GM19035 (cell line): ENCODE measurements at regions not wholly inside any gene's neighbourhood (a gene's known extent, or its start where the extent isn't known, plus 50 kb on each side); places are given as distances from the start of the nearest gene placed in this dataset.
"Not testable (repeated sequence)": the region's sequence is repeated elsewhere in the genome, so short reads cannot be mapped to it uniquely, and the experiment has no call there.

Source experiments
- ATAC-seq: cut with Tn5 transposase; IDR thresholded peaks from one replicate; pipeline ENCODE4 v1.9.1; 2021; ENCODE audit not compliant: unreplicated experiment

- ATAC-seq: not testable (repeated sequence)
These were observed 60.0 kb upstream of the GPC3 start for GRCh38 chrX:134045372-134045771.

GRCh38 chrX:134067107-134067506, 81.7 kb upstream of the GPC3 start:
- not testable (repeated sequence) for ATAC-seq

DNA sequence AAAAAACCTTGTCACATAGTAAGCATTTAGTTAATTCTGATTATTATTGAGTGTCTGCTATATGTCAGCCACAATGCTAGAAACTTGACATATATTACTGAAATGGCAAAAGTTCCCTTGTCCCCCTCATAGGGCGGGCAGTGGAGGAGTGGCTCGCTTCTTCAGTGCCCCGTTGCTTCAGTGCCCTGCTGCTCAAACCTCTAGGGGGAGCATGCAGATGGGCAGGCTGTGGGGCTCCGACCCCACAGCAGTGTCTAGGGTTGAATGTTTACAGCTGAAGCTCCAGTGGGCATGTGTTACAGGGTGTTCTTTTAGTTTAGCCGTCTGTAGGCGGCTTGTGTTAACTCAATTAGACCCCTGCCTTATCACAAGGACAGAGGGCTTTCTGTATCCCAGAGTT, 86.5 kb upstream of the GPC3 start:
- not testable (repeated sequence) for ATAC-seq

DNA sequence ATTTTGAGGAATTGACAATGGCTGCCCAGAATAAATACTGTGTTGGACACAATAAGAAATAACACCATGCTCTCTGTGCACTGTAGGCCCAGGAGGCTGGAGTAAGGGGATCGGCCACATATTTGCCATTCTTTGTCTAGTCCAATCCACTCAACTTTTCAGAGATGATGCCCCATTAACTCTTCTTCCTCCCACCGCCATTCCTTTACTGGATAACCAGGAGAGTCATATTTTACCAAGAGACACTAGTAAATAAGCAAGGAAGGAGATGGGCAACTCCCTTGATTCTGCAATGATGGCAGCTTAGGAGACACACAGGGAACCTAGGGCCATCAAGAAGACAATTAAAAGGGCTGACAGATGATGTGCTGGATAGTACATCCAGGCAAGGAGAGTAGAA, 87.9 kb upstream of the GPC3 start:
- no peak for ATAC-seq

DNA sequence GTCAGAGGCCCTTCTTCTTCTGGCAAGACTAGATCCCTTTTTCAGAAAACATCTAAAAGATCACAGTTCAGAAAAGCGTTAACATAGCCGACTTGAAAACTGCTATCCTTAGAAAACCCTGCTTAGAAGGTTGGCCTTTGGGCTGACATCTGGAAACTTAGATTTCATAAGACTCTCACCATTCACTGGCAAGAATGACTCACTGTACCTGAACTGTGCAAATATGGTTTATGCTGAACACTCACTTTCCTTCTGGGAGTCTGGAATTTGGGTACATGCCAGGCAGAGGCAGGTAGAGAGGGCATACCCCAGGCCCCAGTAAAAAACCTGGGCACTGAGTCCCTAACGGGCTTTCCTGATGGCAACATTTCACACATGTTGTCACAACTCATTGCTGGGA, 88.8 kb upstream of the GPC3 start:
- no peak for ATAC-seq

GRCh38 chrX:134075894-134076718, 90.7 kb upstream of the GPC3 start:
- no peak for ATAC-seq

DNA sequence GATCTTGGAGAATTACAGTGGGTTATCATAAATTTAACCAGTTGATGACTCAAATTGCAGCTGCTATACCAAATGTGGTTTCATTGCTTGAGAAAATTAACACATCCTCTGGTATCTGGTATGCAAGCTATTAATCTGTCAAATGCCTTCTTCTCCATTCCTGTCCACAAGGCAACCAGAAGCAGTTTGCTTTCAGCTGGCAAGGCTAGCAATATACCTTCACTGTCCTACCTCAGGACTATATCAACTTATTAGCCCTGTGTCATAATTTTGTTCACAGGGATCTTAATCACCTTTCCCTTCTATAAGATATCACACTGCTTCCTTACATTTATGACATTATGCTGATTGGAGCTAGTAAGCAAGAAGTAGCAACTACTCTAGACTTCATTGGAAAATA, 110.0 kb upstream of the GPC3 start:
- no peak for ATAC-seq

- no peak for ATAC-seq
These were observed 116.2 kb upstream of the GPC3 start for GRCh38 chrX:134101636-134102035.

GRCh38 chrX:134115270-134115669, 121.7 kb upstream of the CCDC160 start:
- no peak for ATAC-seq

DNA sequence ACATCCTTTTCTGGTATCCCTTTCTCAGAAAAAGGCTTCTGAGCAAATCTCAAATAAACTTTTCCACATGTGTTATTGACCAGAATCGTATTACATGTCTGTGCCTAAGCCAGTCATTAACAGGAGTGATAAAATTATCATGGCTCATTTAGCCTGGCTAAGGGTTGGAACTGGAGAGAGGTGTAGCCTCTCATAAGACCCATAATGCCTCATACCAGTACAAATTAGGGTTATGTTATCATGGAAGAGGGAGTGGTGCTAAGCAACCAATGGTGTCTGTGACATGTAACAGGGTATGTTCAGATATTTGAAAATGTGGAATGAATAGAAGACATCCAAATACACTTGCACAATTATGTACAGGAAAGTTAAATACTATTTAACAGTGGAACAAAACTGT, 99.6 kb upstream of the CCDC160 start:
- ATAC-seq: no peak

DNA sequence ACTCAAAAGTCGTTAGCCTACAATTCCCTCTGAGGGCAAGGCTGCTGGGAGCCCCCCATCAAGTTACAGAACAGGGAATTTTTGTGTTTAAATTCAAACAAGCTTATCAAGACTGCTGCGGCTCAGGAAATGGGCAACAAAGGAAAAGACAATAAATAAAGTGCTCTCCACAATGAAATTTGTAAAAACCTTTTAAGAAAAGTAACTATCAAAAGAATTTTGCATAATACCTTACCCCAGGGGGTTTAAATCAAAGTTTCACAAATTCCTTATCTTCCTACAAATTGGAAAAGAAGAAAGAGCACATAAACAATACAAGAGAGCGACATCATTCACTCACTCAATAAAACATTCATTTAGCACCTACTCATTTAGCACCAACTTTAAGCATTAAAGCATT, 97.9 kb upstream of the CCDC160 start:
- ATAC-seq: no peak

DNA sequence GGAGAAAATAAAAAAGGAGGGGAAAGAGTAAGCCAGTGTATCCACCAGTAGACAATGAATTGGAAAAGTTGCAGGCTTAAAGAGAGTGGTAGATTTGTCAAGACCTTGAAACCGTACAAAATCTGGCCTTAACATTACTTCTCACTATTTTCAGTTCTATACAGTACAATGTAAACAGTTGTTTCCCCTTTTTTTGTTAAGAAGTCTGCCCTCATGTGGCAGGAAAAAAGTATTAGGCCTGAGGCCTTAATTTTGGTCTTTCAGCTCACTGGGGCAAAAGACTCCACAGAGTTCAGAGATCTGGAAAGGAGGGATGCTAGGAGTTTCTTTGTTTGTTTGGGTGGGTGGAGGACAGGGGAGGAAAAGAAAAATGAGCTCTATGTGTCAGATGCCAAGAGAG, 92.8 kb upstream of the CCDC160 start:
- ATAC-seq: peak; percentile 77

GRCh38 chrX:134146493-134146892, 90.5 kb upstream of the CCDC160 start:
- no peak for ATAC-seq

DNA sequence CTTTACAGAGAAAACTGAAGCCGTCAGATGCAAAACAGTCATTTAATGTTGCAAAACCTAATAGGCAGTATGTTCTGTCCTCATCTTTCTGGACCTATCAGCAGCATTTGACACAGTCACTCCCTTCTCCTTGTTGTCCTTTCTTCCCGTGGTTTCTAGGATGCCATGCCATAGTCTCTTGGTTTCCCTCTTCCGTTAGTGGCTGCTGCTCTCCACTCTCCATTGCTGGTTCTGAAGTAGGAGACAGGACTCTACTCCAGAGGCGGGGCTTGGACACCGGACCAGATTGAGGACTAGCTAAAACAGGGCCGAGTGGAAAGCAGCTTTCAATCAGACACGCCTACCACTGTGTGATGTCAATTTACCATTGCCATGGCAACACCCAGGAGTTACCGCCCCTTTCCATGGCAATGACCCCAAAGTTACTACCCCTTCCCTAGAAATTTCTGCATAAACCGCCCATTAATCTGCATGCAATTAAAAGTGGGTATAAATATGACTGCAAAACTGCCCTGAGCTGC, 88.8 kb upstream of the CCDC160 start:
- no peak for ATAC-seq

DNA sequence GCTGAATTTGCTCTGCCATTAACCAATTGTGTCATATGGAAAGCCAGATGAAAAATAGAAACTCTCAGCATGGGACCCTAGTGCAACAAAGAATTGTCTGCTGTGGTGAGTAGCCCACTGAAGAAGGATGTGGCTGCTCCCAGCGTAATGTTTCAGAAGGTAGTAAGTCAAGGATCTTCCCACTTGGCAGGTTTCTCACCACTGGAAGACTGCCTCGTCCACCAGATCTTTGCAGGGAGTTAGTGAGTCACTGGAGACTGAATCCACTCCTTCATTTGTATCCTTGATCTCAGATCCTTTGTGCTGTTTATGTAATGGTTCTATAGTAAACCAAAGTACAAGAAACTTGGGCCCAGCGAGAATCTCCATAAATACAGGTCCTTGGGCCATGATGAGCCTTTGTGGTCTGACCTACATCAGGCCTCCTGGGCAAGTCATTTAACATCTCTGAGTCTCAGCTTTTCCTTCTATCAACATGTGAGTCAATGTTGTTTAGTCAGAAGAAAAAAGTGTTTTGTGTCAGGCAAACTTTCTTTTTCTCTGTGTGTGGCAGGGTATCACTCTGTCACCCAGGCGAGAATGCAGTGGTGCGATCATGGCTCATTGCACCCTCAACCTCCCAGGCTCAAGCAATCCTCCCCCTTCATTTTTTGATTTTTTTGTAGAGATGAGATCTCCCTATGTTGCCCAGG, 78.0 kb upstream of the CCDC160 start:
- ATAC-seq: no peak

GRCh38 chrX:134161162-134161561, 75.8 kb upstream of the CCDC160 start:
- peak; percentile 74 for ATAC-seq

DNA sequence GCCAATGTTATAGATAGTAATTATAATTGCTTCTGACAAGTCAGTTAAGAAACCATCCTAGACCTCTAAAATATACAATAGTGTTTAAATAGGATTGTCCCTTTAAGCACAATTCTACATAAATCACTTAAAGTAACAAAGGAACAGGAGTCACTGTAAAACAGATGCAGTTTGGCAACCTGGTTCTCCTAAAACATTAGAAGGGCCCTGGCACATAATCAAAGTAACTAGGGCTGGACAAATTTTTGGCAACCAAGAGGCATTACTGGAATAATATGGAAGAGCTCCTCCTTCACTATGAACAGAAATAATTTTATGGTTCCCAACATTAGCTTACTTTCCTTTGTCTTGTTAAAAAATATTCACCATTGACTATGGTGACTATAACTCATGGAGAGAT, 75.0 kb upstream of the CCDC160 start:
- ATAC-seq: no peak

DNA sequence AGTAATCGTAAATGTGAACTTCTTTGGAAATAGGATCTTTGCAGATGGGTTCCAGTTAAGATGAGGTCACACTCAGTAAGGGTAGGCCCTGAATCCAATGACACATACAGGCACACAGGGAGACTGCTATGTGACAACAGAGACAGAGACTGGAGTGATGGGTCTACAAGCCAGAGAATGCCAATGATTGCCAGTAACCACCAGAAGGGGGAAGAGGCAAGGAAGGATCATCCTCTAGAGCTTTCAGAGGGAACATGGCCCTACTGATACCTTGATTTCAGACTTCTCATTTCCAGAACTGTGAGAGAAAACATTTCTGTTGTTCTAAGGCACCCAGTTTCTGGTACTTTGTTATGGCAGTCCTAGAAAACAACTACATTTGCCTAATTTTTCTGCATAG, 73.1 kb upstream of the CCDC160 start:
- no peak for ATAC-seq

DNA sequence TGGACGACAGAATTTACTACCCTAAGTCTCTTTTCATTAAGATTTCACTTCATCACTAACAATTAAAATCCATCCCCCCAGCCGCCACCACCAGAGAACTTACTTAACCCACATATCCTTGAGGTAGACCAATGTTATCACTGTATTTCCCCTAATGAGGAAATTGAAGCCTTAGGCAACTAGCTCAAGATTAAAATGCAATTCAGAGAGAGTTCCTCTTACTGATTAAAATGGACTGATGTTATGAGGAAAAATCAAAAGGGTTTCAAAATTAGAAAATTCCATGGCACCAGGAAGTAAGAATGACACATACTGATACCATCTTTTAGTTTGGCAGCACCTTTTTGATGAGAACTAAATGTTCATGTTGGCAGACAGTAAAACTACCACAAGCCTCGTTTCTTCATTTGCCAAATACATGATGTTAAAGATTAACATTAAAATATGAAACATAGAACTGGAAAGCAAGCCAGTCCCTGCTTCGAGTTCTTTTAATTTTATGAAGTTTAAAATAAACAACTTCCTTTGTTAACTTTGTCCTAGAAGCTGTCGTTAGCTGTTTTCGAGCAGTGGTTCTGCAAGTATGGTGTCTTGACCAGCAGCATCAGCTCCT, 69.3 kb upstream of the CCDC160 start:
- ATAC-seq: no peak

- peak; percentile 42 for ATAC-seq
These were observed 65.1 kb upstream of the CCDC160 start for GRCh38 chrX:134171661-134172587.
